ENCODE measurements at regions not wholly inside any gene's neighbourhood (a gene's known extent, or its start where the extent isn't known, plus 50 kb on each side); places are given as distances from the start of the nearest gene placed in this dataset.

DNA sequence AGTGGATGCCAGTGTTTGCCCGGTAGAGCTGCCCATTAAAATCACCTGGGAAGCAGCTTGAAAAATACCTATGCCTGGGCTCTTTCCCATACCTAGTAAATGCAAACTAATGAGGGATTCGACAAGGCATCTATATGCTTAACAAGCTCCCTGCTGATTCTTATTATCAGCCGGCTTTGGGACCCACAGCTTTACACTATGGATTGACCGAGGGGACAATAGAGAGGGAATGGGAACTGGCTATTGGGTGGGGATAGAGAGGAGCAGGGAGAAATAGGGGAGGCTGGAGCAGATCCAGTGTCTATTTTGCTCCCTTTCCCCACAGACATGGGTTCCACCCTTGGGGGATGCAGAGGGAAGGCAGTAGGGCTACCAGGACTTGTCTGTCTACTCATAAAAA lies 103.1 kb upstream of the TEX13D start:
- no peak overlapping the region for H3K9ac ChIP-seq (ENCODE audit: low read length)
- no peaks in the 10 kb centered on the region for H3K4me1 ChIP-seq (ENCODE audit: insufficient read depth, low read length, severe bottlenecking)
- H3K36me3 ChIP-seq (ENCODE audit: insufficient read depth, low read length): no peaks in the 10 kb centered on the region
- no peak for TF ChIP-seq EZH2 (IDR thresholded peaks at IDR 0.05; ENCODE audit: borderline replicate concordance, low read length)
- TF ChIP-seq, protein P1, sequence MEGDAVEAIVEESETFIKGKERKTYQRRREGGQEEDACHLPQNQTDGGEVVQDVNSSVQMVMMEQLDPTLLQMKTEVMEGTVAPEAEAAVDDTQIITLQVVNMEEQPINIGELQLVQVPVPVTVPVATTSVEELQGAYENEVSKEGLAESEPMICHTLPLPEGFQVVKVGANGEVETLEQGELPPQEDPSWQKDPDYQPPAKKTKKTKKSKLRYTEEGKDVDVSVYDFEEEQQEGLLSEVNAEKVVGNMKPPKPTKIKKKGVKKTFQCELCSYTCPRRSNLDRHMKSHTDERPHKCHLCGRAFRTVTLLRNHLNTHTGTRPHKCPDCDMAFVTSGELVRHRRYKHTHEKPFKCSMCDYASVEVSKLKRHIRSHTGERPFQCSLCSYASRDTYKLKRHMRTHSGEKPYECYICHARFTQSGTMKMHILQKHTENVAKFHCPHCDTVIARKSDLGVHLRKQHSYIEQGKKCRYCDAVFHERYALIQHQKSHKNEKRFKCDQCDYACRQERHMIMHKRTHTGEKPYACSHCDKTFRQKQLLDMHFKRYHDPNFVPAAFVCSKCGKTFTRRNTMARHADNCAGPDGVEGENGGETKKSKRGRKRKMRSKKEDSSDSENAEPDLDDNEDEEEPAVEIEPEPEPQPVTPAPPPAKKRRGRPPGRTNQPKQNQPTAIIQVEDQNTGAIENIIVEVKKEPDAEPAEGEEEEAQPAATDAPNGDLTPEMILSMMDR (IDR thresholded peaks at IDR 0.05; ENCODE audit: low read length): no peak
- no peak overlapping the region for H2AFZ ChIP-seq (ENCODE audit: low read length)
- H3F3A ChIP-seq (ENCODE audit: insufficient read depth, low read length): no peaks in the 10 kb centered on the region
- no peak overlapping the region for H3K4me3 ChIP-seq (ENCODE audit: low read depth, low read length, poor library complexity, severe bottlenecking)
- H3K4me2 ChIP-seq (ENCODE audit: low read length): no peak overlapping the region
- H3K27ac ChIP-seq (ENCODE audit: low read depth, low read length, poor library complexity, severe bottlenecking): no peak overlapping the region
- H4K20me1 ChIP-seq (ENCODE audit: insufficient read depth, low read length): no peaks in the 10 kb centered on the region
- H3K9me2 ChIP-seq (ENCODE audit: low read depth, low read length): no peaks in the 10 kb centered on the region
- H3K79me2 ChIP-seq (ENCODE audit: insufficient read depth, low read length): no peaks in the 10 kb centered on the region
- H3K27me3 ChIP-seq (ENCODE audit: insufficient read depth, low read length): no peaks in the 10 kb centered on the region
- H3K9me3 ChIP-seq (ENCODE audit: low read length): no peaks in the 10 kb centered on the region

DNA sequence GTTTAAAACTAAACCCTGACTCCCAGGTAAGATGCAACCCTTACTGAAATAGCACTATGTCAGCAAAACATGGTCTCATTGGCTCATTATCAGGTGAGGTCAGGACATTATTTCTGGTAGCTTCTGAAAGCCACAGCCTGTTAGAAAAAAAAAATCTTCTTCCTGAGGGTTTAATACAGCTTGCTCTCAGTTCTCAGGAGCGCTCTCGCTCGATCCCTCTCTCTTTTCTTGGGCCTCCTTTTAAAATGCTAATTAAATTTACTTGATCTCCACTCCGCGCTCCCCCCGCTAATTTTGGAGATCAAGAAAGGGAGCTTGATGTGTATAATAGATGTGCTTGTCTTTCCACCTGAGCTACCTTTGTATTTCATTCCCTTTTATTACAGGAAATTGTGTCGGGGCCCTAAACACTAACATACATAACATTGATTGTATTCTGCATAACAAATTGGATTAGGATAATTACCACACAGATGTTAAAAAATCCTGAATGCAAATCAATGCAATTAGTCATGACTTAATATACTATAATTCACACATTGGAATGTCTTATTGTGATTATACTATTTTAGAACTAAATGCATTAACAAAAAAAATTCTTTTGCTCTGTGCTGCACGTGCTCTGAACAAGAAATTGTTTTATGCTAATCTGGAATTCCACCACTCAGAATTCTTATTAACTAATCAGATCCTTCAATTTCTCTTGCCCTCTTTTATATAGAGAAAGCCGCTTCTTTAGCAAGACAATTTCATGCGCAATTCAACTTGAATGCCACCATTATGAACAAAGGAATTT lies 101.6 kb upstream of the TEX13D start:
- Histone ChIP-seq H3K79me2 (ENCODE audit: insufficient read depth, low read length) (no peaks in the 10 kb centered on the region), H2AFZ (ENCODE audit: low read length) (no peak overlapping the region), H3K9me3 (ENCODE audit: low read length) (no peaks in the 10 kb centered on the region), H3K27ac (ENCODE audit: low read depth, low read length, poor library complexity, severe bottlenecking) (no peak overlapping the region), H3F3A (ENCODE audit: insufficient read depth, low read length) (no peaks in the 10 kb centered on the region), H3K9ac (ENCODE audit: low read length) (no peak overlapping the region), H3K4me1 (ENCODE audit: insufficient read depth, low read length, severe bottlenecking) (no peaks in the 10 kb centered on the region), H3K4me3 (ENCODE audit: low read depth, low read length, poor library complexity, severe bottlenecking) (no peak overlapping the region), H3K9me2 (ENCODE audit: low read depth, low read length) (no peaks in the 10 kb centered on the region), H3K27me3 (ENCODE audit: insufficient read depth, low read length) (no peaks in the 10 kb centered on the region), H3K36me3 (ENCODE audit: insufficient read depth, low read length) (no peaks in the 10 kb centered on the region), H4K20me1 (ENCODE audit: insufficient read depth, low read length) (no peaks in the 10 kb centered on the region), H3K4me2 (ENCODE audit: low read length) (no peak overlapping the region)
- no peak for TF ChIP-seq EZH2 (IDR thresholded peaks at IDR 0.05; ENCODE audit: borderline replicate concordance, low read length)
- TF ChIP-seq, protein P1 (IDR thresholded peaks at IDR 0.05; ENCODE audit: low read length): no peak

DNA sequence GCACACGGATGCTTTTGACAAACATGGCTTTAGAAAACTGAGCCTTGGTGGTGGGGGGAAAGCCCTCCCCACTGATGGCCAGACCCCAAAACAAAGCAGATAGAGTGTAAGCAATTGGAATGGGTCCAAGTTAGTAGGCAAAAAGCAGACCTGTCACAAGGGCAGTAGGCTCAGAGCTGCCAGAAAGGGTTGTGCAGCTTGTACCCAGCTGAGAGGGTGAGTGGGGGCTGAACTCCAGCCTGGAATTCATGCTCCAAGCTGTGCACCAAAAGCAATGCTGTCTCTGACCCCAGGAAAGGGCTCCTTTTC lies 101.1 kb upstream of the TEX13D start:
- H3K4me1 ChIP-seq (ENCODE audit: insufficient read depth, low read length, severe bottlenecking): no peaks in the 10 kb centered on the region
- no peaks in the 10 kb centered on the region for H4K20me1 ChIP-seq (ENCODE audit: insufficient read depth, low read length)
- H3K9me3 ChIP-seq (ENCODE audit: low read length): no peaks in the 10 kb centered on the region
- H3K4me3 ChIP-seq (ENCODE audit: low read depth, low read length, poor library complexity, severe bottlenecking): no peak overlapping the region
- H3K9me2 ChIP-seq (ENCODE audit: low read depth, low read length): no peaks in the 10 kb centered on the region
- H3K4me2 ChIP-seq (ENCODE audit: low read length): no peak overlapping the region
- no peak overlapping the region for H3K27ac ChIP-seq (ENCODE audit: low read depth, low read length, poor library complexity, severe bottlenecking)
- H3K36me3 ChIP-seq (ENCODE audit: insufficient read depth, low read length): no peaks in the 10 kb centered on the region
- TF ChIP-seq, protein P1 (IDR thresholded peaks at IDR 0.05; ENCODE audit: low read length): no peak
- TF ChIP-seq EZH2 (IDR thresholded peaks at IDR 0.05; ENCODE audit: borderline replicate concordance, low read length): no peak
- no peak overlapping the region for H2AFZ ChIP-seq (ENCODE audit: low read length)
- H3K9ac ChIP-seq (ENCODE audit: low read length): no peak overlapping the region
- H3K79me2 ChIP-seq (ENCODE audit: insufficient read depth, low read length): no peaks in the 10 kb centered on the region
- no peaks in the 10 kb centered on the region for H3K27me3 ChIP-seq (ENCODE audit: insufficient read depth, low read length)
- no peaks in the 10 kb centered on the region for H3F3A ChIP-seq (ENCODE audit: insufficient read depth, low read length)
